Glutamatergic neuron (in vitro differentiated cells): ENCODE measurements at regions not wholly inside any gene's neighbourhood (a gene's known extent, or its start where the extent isn't known, plus 50 kb on each side); places are given as distances from the start of the nearest gene placed in this dataset.
"Not testable (repeated sequence)": the region's sequence is repeated elsewhere in the genome, so short reads cannot be mapped to it uniquely, and the experiment has no call there.

Experiments used
- DNase-seq: peaks from one replicate; pipeline ENCODE4 v3.0.0; 2022
- H3K27ac Mint-ChIP-seq: one replicate; pipeline ENCODE4 v1.8.0; 2020; ENCODE audit warnings: mild to moderate bottlenecking, mixed read lengths, inconsistent platforms; ENCODE audit not compliant: unreplicated experiment
- H3K27me3 Mint-ChIP-seq: one replicate; pipeline ENCODE4 v1.8.0; 2020; ENCODE audit warnings: mild to moderate bottlenecking, moderate library complexity, mixed read lengths, inconsistent platforms; ENCODE audit not compliant: unreplicated experiment
- H3K36me3 Mint-ChIP-seq: one replicate; pipeline ENCODE4 v1.8.0; 2020; ENCODE audit warnings: mild to moderate bottlenecking, mixed read lengths, inconsistent platforms; ENCODE audit not compliant: unreplicated experiment
- H3K4me1 Mint-ChIP-seq: one replicate; pipeline ENCODE4 v1.8.0; 2020; ENCODE audit warnings: mild to moderate bottlenecking, low read depth, mixed read lengths, inconsistent platforms; ENCODE audit not compliant: unreplicated experiment
- H3K4me3 Mint-ChIP-seq: one replicate; pipeline ENCODE4 v1.8.0; 2020; ENCODE audit warnings: mild to moderate bottlenecking, mixed read lengths, inconsistent platforms; ENCODE audit not compliant: unreplicated experiment
- H3K9me3 Mint-ChIP-seq: one replicate; pipeline ENCODE4 v1.8.0; 2020; ENCODE audit warnings: mild to moderate bottlenecking, moderate library complexity, mixed read lengths, inconsistent platforms; ENCODE audit not compliant: unreplicated experiment
- CTCF ChIP-seq: fragments of 200-600 bp; sonication (generic); IDR thresholded peaks from one replicate; pipeline ENCODE4 v1.5.0; 2021; ENCODE audit not compliant: partially characterized antibody, unreplicated experiment

DNA sequence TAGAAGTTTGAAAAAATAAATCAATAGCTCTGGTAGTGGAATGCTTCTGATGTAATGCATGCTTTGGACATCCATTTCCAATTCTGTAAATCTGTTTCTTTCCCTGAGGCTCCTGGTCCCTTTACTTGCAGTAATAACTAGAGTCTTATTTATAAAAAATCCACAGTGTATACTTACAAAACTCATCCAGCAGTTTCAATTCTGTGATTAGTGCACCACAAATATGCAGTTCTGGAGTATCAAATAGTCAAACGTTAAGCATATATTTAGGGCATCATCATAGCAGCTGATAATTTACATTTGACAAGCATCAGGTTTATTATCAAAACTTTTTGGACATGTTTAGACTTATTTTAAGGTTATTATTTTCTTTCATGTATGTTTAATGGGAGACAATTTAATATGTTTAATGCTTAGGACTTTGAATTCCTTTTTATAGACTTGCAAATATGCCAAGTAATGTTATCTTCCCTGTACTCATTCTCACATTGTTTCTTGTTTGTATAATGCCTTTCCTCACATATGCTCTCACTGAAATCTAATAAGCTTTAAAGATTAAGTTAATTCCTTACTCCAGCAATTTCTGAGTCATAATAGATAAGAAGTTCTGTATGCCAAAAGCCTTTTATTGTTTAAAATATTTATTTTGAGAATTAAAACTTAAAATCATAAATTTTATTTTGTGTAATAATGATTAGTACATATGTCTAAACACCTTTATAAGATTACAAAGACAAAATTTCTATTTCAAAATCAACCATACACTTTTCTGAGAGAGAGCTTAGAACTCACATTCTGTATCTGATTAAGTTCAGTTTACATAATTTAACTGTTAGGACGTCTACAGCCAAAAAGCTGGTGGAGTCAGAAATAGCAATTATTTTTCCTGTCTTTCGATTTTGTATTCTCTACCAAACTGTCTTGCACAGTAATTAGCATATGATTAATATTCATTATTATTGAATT is 341.5 kb upstream of the TMEFF2 start:
- TF ChIP-seq CTCF, result no peak
- Mint-ChIP-seq H3K27ac (no peak overlapping the region), H3K4me1 (no peaks in the 10 kb centered on the region), H3K4me3 (no peak overlapping the region), H3K9me3 (no peaks in the 10 kb centered on the region), H3K36me3 (no peaks in the 10 kb centered on the region), H3K27me3 (no peaks in the 10 kb centered on the region)
- no peak for DNase-seq

- no peak for TF ChIP-seq CTCF
- no peak for DNase-seq
- H3K36me3 Mint-ChIP-seq, result no peaks in the 10 kb centered on the region
- H3K4me3 Mint-ChIP-seq, result no peak overlapping the region
- H3K27me3 Mint-ChIP-seq, result no peaks in the 10 kb centered on the region
- H3K27ac Mint-ChIP-seq, result no peak overlapping the region
- H3K9me3 Mint-ChIP-seq, result no peaks in the 10 kb centered on the region
- H3K4me1 Mint-ChIP-seq, result no peaks in the 10 kb centered on the region
Observed at GRCh38 chr2:192534072-192534471, 339.3 kb upstream of the TMEFF2 start.

GRCh38 chr2:192524642-192525251 is 330.0 kb upstream of the TMEFF2 start:
- not testable (repeated sequence) for H3K27ac Mint-ChIP-seq, H3K4me3 Mint-ChIP-seq, H3K4me1 Mint-ChIP-seq, DNase-seq, H3K9me3 Mint-ChIP-seq, H3K36me3 Mint-ChIP-seq, H3K27me3 Mint-ChIP-seq

- not testable (repeated sequence) for H3K4me3 Mint-ChIP-seq, H3K36me3 Mint-ChIP-seq
Observed at GRCh38 chr2:192524214-192524613, 329.5 kb upstream of the TMEFF2 start.

GRCh38 chr2:192515937-192516336 is 321.2 kb upstream of the TMEFF2 start:
- no peak for TF ChIP-seq CTCF
- H3K4me3 Mint-ChIP-seq, result no peak overlapping the region
- H3K36me3 Mint-ChIP-seq, result no peaks in the 10 kb centered on the region
- H3K27ac Mint-ChIP-seq, result no peak overlapping the region
- no peak for DNase-seq
- peaks cover 2% of the 10 kb centered on the region for H3K27me3 Mint-ChIP-seq
- no peaks in the 10 kb centered on the region for H3K4me1 Mint-ChIP-seq
- no peaks in the 10 kb centered on the region for H3K9me3 Mint-ChIP-seq

More at GRCh38 chr2:192524214-192524613, 329.5 kb upstream of the TMEFF2 start:
- H3K9me3 Mint-ChIP-seq, H3K27me3 Mint-ChIP-seq, H3K27ac Mint-ChIP-seq, H3K4me1 Mint-ChIP-seq, DNase-seq: not testable (repeated sequence)

DNA sequence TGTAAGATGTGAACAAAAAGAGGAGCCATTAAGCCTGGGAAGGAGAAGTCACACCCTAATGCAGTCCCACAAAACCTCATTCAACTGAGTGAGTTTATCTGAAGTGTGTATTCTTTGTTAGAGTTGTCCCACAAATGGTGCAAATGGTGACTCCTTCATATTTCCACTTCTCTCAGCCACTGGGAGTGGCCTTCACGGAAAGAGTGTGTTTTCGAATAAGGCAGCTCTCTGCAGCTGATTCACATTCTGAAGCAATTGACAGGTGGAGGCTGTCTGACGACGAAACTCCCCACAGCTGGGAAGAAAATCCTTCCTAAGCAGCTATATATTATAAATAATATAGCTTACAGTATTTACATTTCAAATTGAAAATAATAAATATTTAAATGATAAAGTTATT is 318.8 kb upstream of the TMEFF2 start:
- Mint-ChIP-seq H3K27ac (no peak overlapping the region), H3K27me3 (peaks cover 1% of the 10 kb centered on the region), H3K36me3 (peaks cover 6% of the 10 kb centered on the region), H3K4me3 (no peak overlapping the region), H3K9me3 (no peaks in the 10 kb centered on the region), H3K4me1 (no peaks in the 10 kb centered on the region)
- TF ChIP-seq CTCF, result no peak
- DNase-seq, result no peak

DNA sequence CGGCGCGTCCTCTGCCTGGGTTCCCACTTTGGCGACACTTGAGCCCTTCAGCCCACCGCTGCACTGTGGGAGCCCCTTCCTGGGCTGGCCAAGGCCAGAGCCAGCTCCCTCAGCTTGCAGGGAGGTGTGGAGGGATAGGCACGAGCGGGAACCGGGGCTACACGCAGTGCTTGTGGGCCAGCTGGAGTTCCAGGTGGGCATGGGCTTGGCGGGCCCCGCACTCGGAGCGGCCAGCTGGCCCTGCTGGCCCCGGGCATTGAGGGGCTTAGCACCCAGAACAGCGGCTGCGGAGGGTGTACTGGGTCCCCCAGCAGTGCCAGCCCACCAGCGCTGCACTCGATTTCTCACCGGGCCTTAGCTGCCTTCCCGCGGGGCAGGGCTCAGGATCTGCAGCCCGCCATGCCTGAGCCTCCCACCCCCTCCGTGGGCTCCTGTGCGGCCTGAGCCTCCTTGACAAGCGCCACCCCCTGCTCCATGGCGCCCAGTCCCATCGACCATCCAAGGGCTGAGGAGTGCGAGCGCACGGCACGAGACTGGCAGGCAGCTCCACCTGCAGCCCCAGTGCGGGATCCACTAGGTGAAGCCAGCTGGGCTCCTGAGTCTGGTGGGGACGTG is 313.2 kb upstream of the TMEFF2 start:
- H3K4me3 Mint-ChIP-seq, H3K27me3 Mint-ChIP-seq: not testable (repeated sequence)

More for the DNA sequence above, 313.2 kb upstream of the TMEFF2 start:
- Mint-ChIP-seq H3K36me3 (peaks cover 15% of the 10 kb centered on the region), H3K9me3 (peaks cover 11% of the 10 kb centered on the region)
- H3K27ac Mint-ChIP-seq, H3K4me1 Mint-ChIP-seq, DNase-seq: not testable (repeated sequence)
